ENCODE measurements at regions not wholly inside any gene's neighbourhood (a gene's known extent, or its start where the extent isn't known, plus 50 kb on each side); places are given as distances from the start of the nearest gene placed in this dataset.

GRCh38 chr2:234770715-234771141 lies 181.1 kb upstream of the SH3BP4 start:
- DNase-seq (ENCODE audit: insufficient read length, low spot score), result no peak
- TF ChIP-seq CTCF (IDR thresholded peaks at IDR 0.05; ENCODE audit: insufficient read depth, missing control alignments), result no peak
- no peak for FAIRE-seq

DNA sequence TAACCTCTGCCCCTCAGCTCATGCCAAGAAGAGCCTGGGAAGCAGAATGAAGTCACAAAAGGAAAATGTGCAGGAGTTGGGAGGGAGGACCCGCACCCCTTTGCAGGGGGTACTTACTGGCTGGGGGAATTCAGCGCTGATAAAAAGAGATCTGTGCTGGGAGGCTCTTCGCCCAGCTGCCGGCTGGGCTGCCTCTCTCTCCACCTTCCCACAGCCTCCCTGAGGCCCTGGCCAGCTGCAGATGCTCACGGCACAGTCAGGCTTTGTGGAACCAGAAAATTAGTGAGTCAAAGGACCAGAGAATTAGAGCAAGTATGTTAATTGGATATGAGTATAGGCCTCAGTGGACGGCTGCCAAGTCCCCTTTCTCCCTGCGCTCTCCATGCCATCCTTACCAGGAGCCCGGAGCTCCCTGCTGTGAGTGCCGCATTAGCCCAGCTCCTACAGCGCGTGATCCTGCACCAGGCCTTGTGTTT lies 181.7 kb upstream of the SH3BP4 start:
- no peak for TF ChIP-seq CTCF (IDR thresholded peaks at IDR 0.05; ENCODE audit: insufficient read depth, missing control alignments)
- FAIRE-seq (no peak), DNase-seq (ENCODE audit: insufficient read length, low spot score) (no peak)

GRCh38 chr2:234768608-234769196 lies 183.1 kb upstream of the SH3BP4 start:
- no peak for DNase-seq (ENCODE audit: insufficient read length, low spot score)
- no peak for FAIRE-seq
- no peak for TF ChIP-seq CTCF (IDR thresholded peaks at IDR 0.05; ENCODE audit: insufficient read depth, missing control alignments)

DNA sequence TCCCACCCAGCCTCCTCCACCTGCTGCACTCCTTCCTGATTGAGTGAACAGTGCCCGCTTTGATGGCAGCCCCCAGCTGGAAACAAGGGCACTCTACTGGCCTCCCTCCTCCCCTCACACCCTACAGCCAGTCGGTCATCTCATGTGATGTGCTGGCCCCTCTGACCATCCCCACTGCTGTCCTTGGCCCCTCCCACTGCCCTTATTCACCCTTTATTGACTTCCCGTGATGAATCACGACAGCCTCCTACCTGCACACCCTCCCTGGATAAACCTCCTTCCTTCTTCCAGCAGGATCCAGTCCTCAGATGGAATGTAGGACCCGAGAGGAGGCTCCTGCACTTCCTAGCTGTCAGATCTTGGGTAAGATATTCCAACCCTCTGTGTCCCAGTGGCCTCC lies 186.5 kb upstream of the SH3BP4 start:
- no peak for FAIRE-seq
- no peak for DNase-seq (ENCODE audit: insufficient read length, low spot score)
- TF ChIP-seq CTCF (IDR thresholded peaks at IDR 0.05; ENCODE audit: insufficient read depth, missing control alignments), result no peak

- TF ChIP-seq CTCF (IDR thresholded peaks at IDR 0.05; ENCODE audit: insufficient read depth, missing control alignments), result no peak
- no peak for DNase-seq (ENCODE audit: insufficient read length, low spot score)
- FAIRE-seq, result no peak
Measured at GRCh38 chr2:234764372-234764771, 187.4 kb upstream of the SH3BP4 start.

DNA sequence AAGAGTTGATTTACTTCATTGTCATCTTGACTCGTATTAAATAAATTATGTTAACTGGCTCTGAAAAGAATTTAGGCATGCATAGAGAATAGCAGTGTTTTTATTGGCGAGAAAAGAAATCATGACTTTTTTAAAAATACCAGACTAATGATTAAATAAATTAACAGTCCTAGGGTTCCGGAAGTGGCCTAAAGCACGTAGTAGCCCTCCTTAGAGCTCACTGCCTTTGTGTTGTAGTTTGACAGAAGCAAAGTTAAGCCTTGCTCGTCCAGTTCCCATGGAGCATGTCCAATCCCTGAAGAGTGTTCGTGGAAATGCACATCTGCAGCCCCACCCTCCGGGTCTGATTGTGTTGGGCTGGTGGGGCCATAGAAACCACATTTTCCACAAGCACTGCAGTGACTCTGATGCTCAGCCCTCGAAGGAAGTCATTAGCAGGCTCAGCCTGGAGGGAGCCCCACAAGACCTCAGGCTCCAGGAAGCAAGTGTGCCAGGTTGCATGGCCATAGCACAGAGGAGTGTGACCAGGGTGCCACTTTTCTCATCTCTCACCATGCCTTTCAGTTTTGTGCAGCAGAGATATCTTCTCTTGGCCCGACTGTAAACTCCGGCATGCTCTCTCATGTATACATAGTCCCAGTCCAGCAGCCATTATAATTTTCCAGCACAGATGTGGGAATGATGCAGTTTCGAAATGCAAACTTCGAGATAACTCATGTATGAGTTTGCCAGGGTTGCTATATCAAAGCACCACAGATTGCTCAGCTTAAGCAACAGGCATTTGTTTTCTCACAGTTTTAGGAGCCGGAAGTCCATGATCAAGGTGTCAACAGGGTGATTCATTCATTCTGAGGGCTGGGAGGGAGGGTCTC lies 188.6 kb upstream of the SH3BP4 start:
- no peak for TF ChIP-seq CTCF (IDR thresholded peaks at IDR 0.05; ENCODE audit: insufficient read depth, missing control alignments)
- FAIRE-seq, result no peak
- no peak for DNase-seq (ENCODE audit: insufficient read length, low spot score)

GRCh38 chr2:234761910-234762309 lies 189.9 kb upstream of the SH3BP4 start:
- DNase-seq (ENCODE audit: insufficient read length, low spot score) (no peak), FAIRE-seq (no peak)
- TF ChIP-seq CTCF (IDR thresholded peaks at IDR 0.05; ENCODE audit: insufficient read depth, missing control alignments), result no peak
